H1 (cell line): ENCODE measurements at regions not wholly inside any gene's neighbourhood (a gene's known extent, or its start where the extent isn't known, plus 50 kb on each side); places are given as distances from the start of the nearest gene placed in this dataset.

ENCODE experiments used
- E2F6 ChIP-seq: IDR thresholded peaks from 2 replicates; pipeline ENCODE4 v1.6.1; 2012; ENCODE audit warnings: inconsistent platforms
- POLR2A ChIP-seq, 2 experiments: IDR thresholded peaks; 1 replicate in 1 of 2; 2 replicates in 1 of 2; pipeline ENCODE4 v1.6.1; 2011; ENCODE audit warnings: low read depth in 2 of 2, low read length in 2 of 2, mild to moderate bottlenecking in 2 of 2; ENCODE audit errors: control extremely low read depth in 1 of 2
- RNF2 ChIP-seq: fragments of 200-900, 300-1000 bp; sonication (generic); IDR thresholded peaks from 2 replicates; pipeline ENCODE4 v1.7.1; 2016; ENCODE audit warnings: borderline replicate concordance, low read depth, mild to moderate bottlenecking, antibody characterized with exemption, low read length; ENCODE audit not compliant: poor library complexity, severe bottlenecking; ENCODE audit errors: missing control alignments
- SUZ12 ChIP-seq: fragments of 200-600 bp; sonication (generic); IDR thresholded peaks from 2 replicates; pipeline ENCODE4 v1.6.1; 2012; ENCODE audit warnings: mild to moderate bottlenecking, inconsistent platforms, low read length, moderate library complexity, mixed read lengths
- TF ChIP-seq, protein P1 (sequence below): fragments of 300-600 bp; sonication (generic); IDR thresholded peaks from 2 replicates; pipeline ENCODE4 v1.7.1; 2012; ENCODE audit warnings: low read length, moderate library complexity, mild to moderate bottlenecking, inconsistent platforms; ENCODE audit not compliant: insufficient replicate concordance

- TF ChIP-seq, protein P1, sequence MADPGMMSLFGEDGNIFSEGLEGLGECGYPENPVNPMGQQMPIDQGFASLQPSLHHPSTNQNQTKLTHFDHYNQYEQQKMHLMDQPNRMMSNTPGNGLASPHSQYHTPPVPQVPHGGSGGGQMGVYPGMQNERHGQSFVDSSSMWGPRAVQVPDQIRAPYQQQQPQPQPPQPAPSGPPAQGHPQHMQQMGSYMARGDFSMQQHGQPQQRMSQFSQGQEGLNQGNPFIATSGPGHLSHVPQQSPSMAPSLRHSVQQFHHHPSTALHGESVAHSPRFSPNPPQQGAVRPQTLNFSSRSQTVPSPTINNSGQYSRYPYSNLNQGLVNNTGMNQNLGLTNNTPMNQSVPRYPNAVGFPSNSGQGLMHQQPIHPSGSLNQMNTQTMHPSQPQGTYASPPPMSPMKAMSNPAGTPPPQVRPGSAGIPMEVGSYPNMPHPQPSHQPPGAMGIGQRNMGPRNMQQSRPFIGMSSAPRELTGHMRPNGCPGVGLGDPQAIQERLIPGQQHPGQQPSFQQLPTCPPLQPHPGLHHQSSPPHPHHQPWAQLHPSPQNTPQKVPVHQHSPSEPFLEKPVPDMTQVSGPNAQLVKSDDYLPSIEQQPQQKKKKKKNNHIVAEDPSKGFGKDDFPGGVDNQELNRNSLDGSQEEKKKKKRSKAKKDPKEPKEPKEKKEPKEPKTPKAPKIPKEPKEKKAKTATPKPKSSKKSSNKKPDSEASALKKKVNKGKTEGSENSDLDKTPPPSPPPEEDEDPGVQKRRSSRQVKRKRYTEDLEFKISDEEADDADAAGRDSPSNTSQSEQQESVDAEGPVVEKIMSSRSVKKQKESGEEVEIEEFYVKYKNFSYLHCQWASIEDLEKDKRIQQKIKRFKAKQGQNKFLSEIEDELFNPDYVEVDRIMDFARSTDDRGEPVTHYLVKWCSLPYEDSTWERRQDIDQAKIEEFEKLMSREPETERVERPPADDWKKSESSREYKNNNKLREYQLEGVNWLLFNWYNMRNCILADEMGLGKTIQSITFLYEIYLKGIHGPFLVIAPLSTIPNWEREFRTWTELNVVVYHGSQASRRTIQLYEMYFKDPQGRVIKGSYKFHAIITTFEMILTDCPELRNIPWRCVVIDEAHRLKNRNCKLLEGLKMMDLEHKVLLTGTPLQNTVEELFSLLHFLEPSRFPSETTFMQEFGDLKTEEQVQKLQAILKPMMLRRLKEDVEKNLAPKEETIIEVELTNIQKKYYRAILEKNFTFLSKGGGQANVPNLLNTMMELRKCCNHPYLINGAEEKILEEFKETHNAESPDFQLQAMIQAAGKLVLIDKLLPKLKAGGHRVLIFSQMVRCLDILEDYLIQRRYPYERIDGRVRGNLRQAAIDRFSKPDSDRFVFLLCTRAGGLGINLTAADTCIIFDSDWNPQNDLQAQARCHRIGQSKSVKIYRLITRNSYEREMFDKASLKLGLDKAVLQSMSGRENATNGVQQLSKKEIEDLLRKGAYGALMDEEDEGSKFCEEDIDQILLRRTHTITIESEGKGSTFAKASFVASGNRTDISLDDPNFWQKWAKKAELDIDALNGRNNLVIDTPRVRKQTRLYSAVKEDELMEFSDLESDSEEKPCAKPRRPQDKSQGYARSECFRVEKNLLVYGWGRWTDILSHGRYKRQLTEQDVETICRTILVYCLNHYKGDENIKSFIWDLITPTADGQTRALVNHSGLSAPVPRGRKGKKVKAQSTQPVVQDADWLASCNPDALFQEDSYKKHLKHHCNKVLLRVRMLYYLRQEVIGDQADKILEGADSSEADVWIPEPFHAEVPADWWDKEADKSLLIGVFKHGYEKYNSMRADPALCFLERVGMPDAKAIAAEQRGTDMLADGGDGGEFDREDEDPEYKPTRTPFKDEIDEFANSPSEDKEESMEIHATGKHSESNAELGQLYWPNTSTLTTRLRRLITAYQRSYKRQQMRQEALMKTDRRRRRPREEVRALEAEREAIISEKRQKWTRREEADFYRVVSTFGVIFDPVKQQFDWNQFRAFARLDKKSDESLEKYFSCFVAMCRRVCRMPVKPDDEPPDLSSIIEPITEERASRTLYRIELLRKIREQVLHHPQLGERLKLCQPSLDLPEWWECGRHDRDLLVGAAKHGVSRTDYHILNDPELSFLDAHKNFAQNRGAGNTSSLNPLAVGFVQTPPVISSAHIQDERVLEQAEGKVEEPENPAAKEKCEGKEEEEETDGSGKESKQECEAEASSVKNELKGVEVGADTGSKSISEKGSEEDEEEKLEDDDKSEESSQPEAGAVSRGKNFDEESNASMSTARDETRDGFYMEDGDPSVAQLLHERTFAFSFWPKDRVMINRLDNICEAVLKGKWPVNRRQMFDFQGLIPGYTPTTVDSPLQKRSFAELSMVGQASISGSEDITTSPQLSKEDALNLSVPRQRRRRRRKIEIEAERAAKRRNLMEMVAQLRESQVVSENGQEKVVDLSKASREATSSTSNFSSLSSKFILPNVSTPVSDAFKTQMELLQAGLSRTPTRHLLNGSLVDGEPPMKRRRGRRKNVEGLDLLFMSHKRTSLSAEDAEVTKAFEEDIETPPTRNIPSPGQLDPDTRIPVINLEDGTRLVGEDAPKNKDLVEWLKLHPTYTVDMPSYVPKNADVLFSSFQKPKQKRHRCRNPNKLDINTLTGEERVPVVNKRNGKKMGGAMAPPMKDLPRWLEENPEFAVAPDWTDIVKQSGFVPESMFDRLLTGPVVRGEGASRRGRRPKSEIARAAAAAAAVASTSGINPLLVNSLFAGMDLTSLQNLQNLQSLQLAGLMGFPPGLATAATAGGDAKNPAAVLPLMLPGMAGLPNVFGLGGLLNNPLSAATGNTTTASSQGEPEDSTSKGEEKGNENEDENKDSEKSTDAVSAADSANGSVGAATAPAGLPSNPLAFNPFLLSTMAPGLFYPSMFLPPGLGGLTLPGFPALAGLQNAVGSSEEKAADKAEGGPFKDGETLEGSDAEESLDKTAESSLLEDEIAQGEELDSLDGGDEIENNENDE: no peak
- TF ChIP-seq RNF2: no peak
- TF ChIP-seq SUZ12: no peak
- TF ChIP-seq E2F6: no peak
- no peak for TF ChIP-seq POLR2A (IDR thresholded peaks at IDR 0.05; ENCODE audit: control extremely low read depth in 1 of 2, low read depth in 2 of 2, low read length in 2 of 2)
These were observed 272.2 kb upstream of the CFAP20DC start (continued) for GRCh38 chr3:59321881-59322540.
